CD4-positive, alpha-beta T cell treated with Interleukin-12 subunit alpha and Interleukin-12 subunit beta, for 1 hour (primary cell): ENCODE measurements at regions not wholly inside any gene's neighbourhood (a gene's known extent, or its start where the extent isn't known, plus 50 kb on each side); places are given as distances from the start of the nearest gene placed in this dataset.
"Not testable (repeated sequence)": the region's sequence is repeated elsewhere in the genome, so short reads cannot be mapped to it uniquely, and the experiment has no call there.

Experiments
- DNase-seq: peaks from one replicate; pipeline ENCODE4 v3.0.0-alpha.2; 2020

DNA sequence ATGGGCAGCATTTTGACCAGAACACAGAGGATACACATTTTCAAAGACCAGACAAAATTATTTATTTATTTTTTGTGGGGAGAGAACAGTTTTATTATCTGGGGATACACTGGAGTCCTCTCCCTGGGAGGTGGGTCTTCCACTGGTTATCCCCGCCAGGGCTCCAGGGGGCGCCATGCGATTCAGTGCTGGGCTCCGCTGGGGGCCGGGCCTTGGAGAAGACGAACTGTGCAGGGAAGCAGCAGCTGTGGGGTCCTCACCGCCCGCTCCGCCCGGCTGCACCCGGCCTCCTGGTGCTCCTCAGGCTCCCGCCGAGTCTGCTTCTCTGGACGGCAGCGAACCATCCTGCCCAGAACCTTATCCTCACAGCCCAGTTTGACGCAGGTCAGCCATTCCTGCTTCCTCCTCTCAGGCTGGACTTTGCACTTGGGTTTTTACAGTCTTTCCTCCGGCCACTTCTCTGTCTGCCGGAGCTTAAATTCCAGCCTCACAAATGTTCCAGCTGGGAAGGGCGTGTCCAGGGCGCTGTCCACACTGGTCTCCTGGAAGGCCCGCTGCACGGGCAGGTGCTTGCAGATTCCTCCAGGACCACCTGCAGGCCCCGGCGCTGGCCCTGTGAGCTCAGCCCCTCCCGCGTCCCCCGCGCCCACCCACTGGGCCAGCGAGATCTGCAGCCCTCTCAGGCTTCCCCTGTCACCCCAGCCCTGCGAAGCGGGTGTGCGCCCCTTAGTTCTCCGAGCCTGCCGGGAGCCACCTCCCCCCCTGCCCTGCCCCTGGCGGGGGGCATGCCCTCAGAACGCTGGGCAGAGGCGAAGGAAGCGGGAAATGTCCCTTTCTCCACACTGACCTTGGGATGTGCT lies 1830.0 kb upstream of the DEFB115 start:
- no peak for DNase-seq

DNA sequence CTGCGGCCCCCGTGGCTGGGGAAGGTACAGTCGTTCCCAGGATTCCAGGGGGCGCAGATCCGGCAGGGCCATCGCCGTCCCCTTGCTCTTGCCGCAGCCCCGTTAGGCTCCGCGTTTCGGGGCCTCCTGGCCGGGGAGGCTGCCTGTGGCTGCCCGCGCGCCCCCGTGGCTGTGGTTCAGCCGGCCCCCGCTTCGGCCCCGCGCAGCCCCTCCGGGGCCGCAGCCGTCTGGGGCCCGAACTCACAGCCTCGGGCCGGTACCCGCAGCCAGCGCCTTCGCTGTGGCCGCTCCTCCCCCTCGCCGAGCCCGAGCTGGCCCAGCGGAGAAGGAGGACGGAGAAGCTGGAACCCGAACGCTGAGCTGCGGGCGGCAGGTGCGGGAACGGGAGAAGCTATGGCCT lies 1826.9 kb upstream of the DEFB115 start:
- no peak for DNase-seq

DNA sequence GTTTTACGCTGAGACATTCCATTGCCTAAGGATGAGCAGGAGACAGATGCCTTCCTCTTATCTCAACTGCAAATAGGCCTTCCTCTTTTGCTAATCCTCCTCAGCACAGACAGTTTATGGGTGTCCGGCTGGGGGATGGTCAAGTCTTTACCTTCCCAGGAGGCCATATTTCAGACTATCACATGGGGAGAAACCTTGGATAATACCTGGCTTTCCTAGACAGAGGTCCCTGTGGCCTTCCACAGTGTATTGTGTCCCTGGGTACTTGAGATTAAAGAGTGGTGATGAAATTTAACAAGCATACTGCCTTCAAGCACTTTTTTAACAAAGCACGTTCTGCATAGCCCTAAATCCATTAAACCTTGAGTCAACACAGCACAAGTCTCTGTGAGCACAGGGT lies 1816.7 kb upstream of the DEFB115 start:
- not testable (repeated sequence) for DNase-seq

DNA sequence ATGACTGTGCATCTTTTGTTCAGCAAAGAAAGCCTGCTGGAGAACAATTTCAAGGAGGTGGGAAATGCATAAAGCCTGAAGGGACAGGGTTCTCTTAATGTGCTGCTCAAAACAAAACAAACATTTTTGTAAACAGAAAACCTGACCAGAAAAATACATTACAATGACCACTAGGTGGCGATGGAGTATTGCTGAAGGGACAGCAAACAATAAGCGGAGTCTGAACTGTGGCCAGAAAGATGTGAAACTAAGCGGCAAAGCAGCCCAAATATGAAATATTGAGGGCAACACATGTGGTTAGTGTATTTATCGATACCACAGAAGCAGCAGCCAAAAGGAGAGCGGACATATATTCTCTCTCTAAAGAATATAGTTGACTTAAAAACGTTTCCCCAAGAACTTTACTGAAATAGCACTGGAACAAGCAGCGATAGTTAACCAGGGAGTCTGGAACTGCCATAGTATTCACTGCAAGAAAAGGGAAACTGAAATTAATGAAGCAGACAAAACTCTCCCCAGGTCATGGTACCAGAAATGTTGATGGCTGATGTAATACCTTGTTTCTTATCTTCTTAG lies 1814.2 kb upstream of the DEFB115 start:
- peak; percentile 28 for DNase-seq

DNA sequence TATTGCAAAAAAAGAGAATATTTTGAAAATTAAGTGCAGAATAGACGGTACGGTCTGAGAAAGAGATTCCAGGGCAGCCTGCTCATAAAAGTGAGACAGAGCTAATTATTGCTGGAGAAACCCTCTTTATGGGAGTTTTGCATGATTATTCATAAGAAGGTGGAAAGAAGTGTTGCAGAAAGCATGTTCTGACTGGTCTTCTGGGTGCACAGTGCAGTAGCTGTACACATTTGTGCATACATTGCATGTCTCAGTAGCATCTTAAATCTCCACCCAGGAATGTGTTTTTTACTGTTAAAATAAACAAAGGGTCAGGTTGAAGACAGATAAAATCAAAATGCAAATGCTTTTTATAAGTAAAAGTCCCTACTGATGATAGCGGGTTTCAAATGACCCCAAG lies 1813.6 kb upstream of the DEFB115 start:
- DNase-seq = no peak

DNA sequence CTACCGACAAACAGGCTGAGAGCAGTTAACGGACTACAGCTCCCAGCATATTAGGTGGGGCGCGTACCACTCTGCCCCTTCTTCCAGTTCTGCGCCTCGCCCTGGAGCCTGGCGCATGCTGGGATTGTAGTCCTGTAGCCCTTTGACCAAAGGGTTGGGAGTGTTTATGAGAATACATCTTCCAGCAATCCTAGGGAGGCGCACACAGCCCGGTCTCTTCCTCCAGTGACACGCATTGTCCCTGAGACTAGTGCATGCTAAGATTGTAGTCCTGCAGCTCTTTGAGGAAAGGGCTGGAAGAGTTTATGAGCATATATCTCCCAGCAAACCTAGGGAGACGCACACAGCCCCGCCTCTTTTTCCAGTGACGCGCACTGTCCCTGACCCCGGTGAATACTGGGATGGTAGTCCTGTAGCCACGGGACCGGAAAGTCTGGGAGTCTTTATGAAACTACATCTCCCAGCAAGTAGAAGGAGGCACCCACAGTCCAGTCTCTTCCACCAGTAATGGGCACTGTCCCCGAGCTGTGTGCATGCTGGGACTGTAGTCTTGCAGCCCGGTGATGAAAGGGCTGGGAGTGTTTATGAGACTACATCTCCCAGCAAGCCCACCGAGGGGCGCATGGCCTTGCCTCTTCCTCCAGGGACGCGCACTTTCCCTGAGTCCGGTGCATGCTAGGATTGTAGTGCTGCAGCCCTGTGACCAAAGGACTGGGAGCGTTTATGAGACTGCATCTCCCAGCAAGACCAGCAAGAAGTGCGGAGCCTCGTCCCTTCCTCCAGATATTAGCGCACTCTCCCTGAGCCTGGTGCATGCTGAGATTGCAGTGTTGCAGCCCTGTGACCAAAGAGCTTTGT lies 1812.2 kb upstream of the DEFB115 start:
- DNase-seq = peak; percentile 48

DNA sequence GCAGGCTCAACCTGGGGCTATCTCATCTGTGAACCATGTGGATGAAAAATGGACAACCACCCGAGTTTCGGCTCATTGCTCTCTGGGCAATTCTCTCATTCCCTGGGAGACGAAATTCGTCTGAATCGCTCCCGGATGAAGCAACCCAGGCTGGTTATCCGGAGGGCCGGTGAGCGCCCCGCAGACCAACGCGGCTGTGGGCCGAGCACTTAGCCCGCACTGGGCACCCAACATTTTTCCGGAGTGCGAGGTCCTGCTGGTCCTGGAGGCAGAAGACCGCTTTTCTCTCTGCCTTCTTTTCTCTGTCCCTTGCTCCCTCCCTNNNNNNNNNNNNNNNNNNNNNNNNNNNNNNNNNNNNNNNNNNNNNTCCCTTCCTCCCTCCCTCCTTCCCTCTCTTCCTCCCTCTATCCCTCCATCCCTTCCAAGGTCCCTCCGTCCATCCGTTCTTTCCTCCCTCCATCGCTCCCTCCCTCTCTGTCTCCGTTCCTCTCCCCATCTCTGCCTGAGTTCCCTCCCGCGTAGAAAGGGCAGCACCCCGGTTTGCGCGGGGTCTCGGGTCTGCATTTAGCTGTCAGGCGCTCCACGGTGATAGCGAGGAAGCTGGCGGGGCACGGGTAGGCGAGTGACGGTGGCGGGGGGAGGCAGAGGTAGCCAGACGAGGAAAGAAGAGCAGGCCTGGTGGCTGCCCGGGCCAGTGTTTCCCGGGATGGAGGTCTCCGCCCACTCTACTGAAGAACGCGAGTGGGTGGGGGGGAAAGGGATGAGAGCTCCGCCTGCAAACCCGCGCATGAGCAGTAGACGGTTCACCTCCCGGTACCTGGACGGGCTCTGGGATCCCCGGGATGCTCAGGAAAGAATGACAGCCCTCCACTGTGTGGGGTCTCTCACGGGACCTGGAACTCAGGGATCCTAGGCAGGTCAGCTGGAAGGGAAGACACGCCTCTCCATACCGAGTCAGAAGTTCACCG lies 1809.7 kb upstream of the DEFB115 start:
- DNase-seq = not testable (repeated sequence)

DNA sequence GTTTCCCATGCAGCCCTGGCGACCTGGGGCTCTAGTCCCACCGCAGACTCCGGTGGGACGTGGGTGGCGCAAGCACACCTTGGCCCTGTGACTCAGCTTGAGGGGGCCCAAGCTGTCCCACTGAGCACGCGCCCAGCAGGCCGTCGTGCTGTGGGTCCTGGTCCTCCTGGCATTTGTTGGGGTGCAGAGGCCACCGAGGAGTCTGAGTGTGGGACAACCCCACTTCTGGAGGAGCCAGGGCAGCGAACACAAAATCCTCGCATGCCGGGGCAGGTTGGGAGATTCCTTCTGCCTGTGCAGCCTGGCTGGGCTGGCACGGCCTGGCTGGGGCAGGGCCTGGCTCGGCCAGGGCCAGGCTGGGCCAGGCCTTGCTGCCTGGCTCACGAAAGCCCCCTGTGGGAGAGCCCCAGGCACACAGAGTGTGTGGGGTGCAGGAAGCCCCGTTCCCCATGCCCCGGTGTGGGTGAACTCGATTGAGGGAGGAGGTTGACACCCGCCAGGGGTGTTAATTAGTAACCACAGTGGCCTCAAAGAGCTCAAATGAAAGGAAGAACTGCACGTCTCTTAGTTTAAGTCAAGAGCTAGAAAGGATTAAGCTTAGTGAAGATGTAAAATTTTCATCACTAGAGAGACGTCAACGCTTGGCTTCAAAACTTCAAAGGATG lies 1808.5 kb upstream of the DEFB115 start:
- no peak for DNase-seq

DNA sequence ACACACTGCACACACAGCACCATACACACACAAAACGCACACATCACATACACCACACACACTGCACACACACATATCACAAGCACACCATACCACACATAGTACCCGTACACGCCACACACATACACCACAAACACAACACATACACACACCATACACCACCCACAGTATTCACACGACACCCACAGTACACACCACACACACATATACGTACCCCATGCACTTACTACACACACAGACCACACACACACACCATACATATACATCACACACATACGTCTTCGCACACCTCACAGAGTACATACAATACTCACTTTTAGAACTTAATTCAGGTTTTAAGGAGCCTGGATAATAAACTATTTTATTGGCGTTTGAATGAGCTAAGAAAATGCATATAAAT lies 1805.3 kb upstream of the DEFB115 start:
- no peak for DNase-seq

DNA sequence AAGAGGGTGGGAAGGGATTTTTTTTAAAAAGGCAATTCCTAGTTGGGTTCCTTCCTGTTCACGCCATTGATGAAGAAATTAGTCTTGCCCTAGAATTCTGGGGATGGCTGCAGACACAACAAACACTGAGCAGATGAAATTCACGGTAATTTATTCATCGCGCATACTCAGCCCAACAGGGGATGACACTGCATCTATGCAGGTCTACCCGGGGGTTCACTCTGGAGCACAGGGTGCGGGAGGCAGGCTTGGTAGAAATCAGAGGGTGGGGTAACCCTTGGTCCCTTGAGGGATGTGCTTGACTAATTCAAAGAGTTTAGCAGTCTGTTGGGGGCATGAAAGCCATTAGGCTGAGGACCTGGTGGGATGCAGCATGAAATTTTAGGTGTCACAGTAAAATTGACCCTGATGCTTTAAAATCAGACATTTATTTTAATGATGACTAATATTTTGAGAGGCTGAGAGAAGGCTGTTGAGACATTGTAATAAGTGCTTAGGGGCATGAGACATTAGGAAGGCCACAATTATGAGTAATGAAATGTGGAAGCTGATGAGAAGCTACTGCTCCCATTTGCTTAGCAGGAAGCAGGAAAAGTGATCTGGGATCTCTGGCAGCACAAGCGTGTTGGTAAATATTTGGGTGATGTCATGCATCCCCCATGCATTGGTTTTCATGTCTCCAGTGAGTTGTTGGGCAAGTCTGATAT lies 1800.3 kb upstream of the DEFB115 start:
- not testable (repeated sequence) for DNase-seq

DNA sequence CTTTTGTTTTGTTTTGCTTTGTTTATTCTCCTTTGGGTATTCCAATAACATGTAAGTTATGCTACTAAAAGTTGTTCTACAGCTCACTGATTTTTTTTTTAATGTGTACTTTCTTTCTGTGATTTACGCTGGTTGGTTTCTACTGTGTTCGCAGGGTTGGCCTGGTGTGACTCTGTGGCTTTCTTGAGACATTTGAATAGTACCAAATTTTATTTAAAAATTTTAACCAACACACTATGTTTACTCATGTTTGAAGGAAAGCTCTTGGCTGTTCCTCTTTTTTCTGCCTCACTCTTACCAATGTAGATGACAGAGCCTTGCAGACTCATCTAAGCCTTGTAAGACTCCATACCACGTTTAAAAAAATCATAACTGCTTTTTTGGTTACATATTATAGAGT lies 1784.9 kb upstream of the DEFB115 start:
- no peak for DNase-seq

DNA sequence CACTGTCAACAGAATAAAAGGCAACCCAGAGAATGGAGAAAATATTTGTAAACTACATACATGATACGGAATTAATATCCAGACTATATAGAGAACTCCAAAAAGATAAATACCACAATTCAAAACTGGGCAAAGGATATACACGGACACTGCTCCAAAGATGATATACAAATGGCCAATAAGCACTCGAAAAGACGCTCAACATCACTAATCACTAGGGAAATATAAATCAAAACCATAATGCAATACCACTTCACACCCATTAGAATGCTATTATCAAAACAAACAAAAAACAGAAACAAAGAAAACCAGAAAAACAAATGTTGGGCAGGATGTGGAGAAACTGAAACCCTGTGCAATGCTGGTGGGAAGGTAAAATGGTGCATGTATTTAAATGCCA lies 1764.6 kb upstream of the DEFB115 start:
- DNase-seq = not testable (repeated sequence)

DNA sequence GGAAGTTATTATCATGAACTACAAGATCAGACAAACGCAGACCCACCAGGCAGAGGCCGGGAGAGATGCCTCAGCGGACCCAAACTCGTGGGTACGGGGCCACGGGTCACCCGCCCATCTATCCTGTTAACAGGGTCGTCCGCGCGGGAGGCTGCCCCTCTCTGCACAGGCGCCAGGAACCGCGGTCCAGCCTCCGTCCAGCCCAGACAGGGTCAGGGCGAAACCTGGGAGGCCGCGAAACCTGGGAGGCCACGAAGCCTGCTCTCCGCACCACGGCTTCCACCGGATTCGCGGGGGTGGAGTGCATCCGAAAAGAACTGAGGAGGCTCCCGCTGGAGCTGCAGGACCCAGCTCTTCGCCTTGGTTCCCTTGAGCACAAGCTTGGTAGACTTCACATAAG lies 1760.7 kb upstream of the DEFB115 start:
- not testable (repeated sequence) for DNase-seq

DNA sequence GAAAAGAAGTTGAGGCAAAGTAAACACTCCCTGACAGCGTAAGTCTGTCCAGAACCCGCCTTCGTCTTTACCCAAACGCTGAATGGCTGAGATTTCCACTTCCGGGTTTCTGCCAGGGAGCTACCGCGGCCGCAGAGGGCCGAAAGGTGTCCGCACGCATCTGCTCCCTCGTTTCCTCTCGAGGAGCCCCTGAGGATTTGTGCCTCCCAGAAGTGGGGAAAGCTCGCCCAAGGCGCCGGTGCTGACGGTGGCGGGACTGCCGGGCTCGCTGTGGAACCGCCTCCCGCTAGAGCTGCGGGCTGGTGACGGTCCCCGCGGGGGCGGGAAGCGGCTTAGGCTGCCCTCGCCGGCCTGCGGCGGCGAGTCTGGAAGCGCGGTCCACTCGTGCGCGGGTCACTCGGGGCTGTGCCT lies 1760.2 kb upstream of the DEFB115 start:
- DNase-seq = no peak

DNA sequence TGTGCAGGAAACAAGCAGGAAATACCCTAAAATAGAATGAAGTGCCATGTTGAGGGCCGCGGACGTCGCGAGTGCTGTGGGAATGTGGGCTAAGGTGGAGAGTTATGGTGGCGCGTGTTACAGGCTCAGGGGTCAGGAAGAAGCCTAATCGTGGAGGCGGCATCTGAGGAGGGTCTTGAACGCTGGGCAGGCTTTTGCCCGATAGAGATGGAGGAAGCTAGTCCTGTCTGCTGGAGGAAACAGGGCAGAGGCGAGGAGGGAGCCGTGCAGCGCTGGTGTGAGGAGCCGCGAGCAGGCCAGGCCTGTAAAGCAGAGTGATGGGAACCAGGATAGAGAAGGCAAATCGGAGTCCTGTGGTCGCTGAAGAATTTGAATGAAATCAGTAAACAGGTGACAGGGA lies 1759.8 kb upstream of the DEFB115 start:
- DNase-seq = not testable (repeated sequence)

DNA sequence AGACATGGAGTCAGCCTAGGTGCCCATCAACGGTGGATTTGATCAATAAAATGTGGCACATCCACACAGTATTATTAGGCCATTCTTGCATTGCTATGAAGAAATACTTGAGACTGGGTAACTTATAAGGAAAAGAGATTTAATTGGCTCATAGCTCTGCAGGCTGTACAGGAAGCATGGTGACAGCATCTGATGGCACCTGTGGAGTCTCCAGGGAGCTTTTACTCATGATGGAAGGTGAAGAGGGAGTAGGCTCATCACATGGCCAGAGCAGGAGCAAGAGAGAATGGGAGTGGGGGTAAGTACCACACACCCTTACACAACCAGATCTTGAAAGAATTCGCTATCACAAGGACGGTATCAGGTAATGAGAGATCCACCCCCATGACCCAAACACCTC lies 1756.7 kb upstream of the DEFB115 start:
- not testable (repeated sequence) for DNase-seq

DNA sequence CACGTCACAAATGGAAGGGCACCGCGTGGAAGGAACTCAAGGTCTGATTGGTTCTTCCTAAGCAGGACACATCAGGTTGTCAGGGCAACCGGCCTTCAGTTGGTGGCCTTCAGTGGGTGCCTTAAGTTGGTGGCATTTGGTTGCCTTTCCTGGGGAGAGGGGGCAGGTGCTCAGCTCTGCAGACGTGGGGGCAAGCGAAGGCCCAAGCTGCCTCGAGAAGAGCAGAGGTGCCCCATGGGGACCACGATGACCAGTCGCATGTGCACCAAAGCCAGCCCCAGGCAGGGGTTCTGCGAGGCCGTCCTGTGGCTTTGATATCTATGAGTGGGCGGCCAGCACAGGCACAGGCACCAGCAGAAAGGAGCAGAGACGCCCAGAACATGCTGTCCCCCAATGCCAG lies 1742.8 kb upstream of the DEFB115 start:
- not testable (repeated sequence) for DNase-seq

DNA sequence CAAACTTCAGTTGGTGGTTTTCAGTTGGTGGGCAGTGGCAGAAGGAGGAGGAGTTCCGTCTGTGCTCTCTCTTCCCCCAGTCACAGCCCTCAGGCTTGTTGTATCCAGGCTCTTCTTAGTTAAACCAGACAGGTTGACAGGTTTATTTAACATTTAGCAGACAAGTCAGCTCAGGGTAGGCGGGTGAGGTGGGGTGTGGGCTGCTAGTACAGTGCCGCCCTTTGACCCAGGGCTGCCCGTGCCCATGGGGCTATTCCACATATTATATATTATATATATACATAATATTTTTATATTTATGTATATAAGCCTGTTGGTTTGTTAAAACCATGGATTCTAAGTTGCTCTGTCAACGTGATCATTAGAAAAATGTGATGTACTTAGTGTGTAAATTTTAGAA lies 1740.6 kb upstream of the DEFB115 start:
- DNase-seq = not testable (repeated sequence)

DNA sequence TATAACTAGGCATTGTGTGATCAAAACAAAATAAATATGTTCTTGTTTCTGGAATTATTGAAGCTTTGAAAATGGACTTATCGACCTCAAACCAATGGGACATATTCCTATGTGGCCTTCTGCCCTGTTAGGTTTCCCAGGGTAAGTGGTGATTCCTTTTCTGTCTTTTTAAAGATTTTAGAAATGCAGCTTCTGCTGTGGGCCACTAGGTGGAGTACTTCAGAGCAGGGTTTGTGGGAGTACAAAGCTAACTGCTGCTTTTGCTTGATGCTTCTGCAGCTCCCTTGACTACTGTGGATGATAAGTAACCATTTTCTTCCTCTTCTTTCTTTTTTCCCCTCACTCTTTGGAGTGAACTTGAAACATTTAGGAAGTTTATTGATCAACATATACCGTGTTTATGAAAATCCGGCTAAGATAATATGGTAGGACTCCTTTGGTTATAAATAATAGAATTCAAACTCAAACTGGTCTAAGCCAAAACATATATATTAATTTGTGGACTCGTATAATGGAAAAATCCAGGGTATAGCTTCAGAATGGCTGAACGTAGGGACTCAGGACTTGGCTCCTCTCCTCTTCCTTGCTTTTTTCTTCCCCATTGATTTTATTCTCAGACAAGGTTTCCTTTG lies 1737.7 kb upstream of the DEFB115 start:
- not testable (repeated sequence) for DNase-seq

DNA sequence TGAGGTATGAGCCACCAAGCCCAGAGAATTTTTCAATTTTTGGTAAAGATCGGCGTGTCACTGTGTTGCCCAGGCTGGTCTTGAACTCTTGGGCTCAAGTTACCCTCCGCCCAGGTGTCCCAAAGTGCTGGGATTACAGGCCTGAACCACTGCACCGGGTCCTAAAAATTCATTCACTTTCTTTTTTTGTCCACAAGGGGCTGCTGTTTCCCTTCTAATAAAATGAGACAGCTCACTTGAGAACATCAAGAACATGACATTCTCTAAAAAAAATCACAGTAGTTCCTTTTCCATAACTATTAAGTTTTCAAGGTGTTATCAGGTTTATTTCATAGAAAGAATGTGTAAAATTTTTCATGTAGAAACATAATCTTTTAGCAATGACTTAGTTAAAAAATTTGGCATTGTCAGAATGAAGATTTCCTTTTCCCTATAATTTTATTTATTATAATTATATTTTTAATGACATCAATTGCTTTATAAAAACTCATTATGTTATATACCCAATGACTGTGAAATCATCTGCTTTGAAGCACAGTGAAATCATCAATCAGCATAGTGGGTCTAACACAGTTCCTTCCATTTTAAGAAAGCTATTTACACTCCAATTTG lies 1723.8 kb upstream of the DEFB115 start:
- not testable (repeated sequence) for DNase-seq
